HEK293T (cell line): ENCODE measurements at regions not wholly inside any gene's neighbourhood (a gene's known extent, or its start where the extent isn't known, plus 50 kb on each side); places are given as distances from the start of the nearest gene placed in this dataset.

Experiments
- BHLHE40 ChIP-seq: fragments of 450-650 bp; IDR thresholded peaks from 2 replicates; pipeline ENCODE4 v1.6.1; 2016; ENCODE audit warnings: mild to moderate bottlenecking, moderate library complexity, borderline replicate concordance
- FOXA1 ChIP-seq: fragments of 450-650 bp; IDR thresholded peaks from 2 replicates; pipeline ENCODE4 v1.6.1; 2016; ENCODE audit warnings: mild to moderate bottlenecking
- FOXK2 ChIP-seq: fragments of 450-650 bp; IDR thresholded peaks from 2 replicates; pipeline ENCODE4 v1.6.1; 2016; ENCODE audit warnings: mild to moderate bottlenecking
- HDGF ChIP-seq: fragments of 450-650 bp; IDR thresholded peaks from 2 replicates; pipeline ENCODE4 v1.6.1; 2017; ENCODE audit warnings: antibody characterized with exemption, borderline replicate concordance
- LEF1 ChIP-seq: fragments of 450-650 bp; IDR thresholded peaks from 2 replicates; pipeline ENCODE4 v1.6.1; 2017; ENCODE audit warnings: mild to moderate bottlenecking, borderline replicate concordance
- NFRKB ChIP-seq: fragments of 450-650 bp; IDR thresholded peaks from 2 replicates; pipeline ENCODE4 v1.6.1; 2016; ENCODE audit warnings: mild to moderate bottlenecking, moderate library complexity
- SP1 ChIP-seq: fragments of 450-650 bp; IDR thresholded peaks from 2 replicates; pipeline ENCODE4 v1.6.1; 2017
- SUZ12 ChIP-seq: fragments of 450-650 bp; IDR thresholded peaks from 2 replicates; pipeline ENCODE4 v1.6.1; 2016; ENCODE audit warnings: mild to moderate bottlenecking
- TF ChIP-seq, protein P1 (sequence below): fragments of 450-650 bp; IDR thresholded peaks from 2 replicates; pipeline ENCODE4 v1.6.1; 2016

DNA sequence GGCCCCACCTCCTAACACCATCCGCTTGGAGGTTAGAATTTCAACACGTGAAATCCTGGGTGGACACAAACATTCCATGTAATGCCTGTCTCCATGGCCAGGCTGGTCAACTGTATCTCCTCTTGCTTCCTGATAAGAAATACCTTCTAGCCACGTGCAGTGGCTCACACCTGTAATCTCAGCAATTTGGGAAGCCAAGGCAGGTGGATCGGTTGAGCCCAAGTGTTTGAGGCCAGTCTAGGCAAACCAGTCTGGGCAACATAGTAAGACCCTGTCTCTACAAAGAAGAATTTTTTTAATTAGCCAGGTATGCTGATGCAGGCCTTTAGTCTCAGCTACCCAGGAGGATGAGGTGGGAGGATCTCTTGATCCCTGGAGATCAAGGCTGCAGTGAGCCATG, 58.3 kb upstream of the GALNT2 start:
- TF ChIP-seq HDGF = no peak
- TF ChIP-seq SUZ12 = no peak
- TF ChIP-seq FOXK2 = no peak
- TF ChIP-seq BHLHE40 = no peak
- TF ChIP-seq NFRKB = no peak
- no peak for TF ChIP-seq FOXA1
- no peak for TF ChIP-seq SP1
- TF ChIP-seq, protein P1, sequence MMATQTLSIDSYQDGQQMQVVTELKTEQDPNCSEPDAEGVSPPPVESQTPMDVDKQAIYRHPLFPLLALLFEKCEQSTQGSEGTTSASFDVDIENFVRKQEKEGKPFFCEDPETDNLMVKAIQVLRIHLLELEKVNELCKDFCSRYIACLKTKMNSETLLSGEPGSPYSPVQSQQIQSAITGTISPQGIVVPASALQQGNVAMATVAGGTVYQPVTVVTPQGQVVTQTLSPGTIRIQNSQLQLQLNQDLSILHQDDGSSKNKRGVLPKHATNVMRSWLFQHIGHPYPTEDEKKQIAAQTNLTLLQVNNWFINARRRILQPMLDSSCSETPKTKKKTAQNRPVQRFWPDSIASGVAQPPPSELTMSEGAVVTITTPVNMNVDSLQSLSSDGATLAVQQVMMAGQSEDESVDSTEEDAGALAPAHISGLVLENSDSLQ = no peak
- no peak for TF ChIP-seq LEF1
